ENCODE measurements at regions not wholly inside any gene's neighbourhood (a gene's known extent, or its start where the extent isn't known, plus 50 kb on each side); places are given as distances from the start of the nearest gene placed in this dataset.

- TF ChIP-seq REST (IDR thresholded peaks at IDR 0.05; ENCODE audit: borderline replicate concordance), result no peak
- no peak for TF ChIP-seq CTCF (IDR thresholded peaks at IDR 0.05; ENCODE audit: poor library complexity, severe bottlenecking)
- TF ChIP-seq POLR2AphosphoS5 (IDR thresholded peaks at IDR 0.05), result no peak
- TF ChIP-seq EZH2 (IDR thresholded peaks at IDR 0.05; ENCODE audit: borderline replicate concordance, insufficient read depth, low read length, poor library complexity, severe bottlenecking), result no peak
- no peak for TF ChIP-seq RAD21 (conservative IDR thresholded peaks at IDR 0.05)
Measured at GRCh38 chr11:70590356-70590991, 192.1 kb downstream of the CTTN start.
